Erythroblast (primary cell): ENCODE measurements at regions not wholly inside any gene's neighbourhood (a gene's known extent, or its start where the extent isn't known, plus 50 kb on each side); places are given as distances from the start of the nearest gene placed in this dataset.

Experiments
- GATA1 ChIP-seq: IDR thresholded peaks from 2 replicates; pipeline ENCODE4 v1.6.1; 2011; ENCODE audit warnings: low read depth, mild to moderate bottlenecking, control low read depth, low read length, moderate library complexity
- POLR2A ChIP-seq: IDR thresholded peaks from 2 replicates; pipeline ENCODE4 v1.6.1; 2011; ENCODE audit warnings: mild to moderate bottlenecking, low read length

DNA sequence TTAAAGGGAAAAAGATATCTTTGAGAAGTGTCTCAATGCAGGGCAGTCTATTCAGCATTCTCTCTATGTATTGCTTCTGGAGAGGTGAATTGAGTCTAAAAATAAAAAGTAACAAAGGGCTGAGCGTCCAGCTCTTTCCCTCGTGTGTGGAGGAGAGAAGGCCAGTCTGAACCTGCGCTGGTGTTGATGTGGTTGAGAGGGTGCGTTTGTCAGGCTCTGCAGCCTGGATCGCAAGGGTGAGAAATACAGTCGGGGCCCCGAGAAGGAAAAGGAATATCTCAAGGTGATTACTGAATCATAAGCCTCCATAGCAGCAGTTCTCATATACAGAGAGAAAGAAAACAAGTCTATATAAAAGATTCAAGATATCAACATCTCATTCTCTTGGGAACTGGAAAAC, 494.1 kb upstream of the MDFIC2 start:
- TF ChIP-seq POLR2A (no peak), GATA1 (no peak)
